Fibroblast of lung (primary cell): ENCODE measurements at regions not wholly inside any gene's neighbourhood (a gene's known extent, or its start where the extent isn't known, plus 50 kb on each side); places are given as distances from the start of the nearest gene placed in this dataset.

ENCODE experiments used
- CTCF ChIP-seq, 2 donors: IDR thresholded peaks in 1 of 2; conservative IDR thresholded peaks in 1 of 2; 1 replicate in 1 of 2; 2 replicates in 1 of 2; pipeline ENCODE4 v1.5.1; 2011 to 2012; ENCODE audit warnings: low read length in 2 of 2, control low read depth in 1 of 2, inconsistent platforms in 1 of 2, low read depth in 1 of 2, mild to moderate bottlenecking in 1 of 2
- EZH2 ChIP-seq: IDR thresholded peaks from 2 replicates; pipeline ENCODE4 v1.5.1; 2012; ENCODE audit warnings: low read length, control low read depth, mild to moderate bottlenecking; ENCODE audit errors: missing control alignments

- TF ChIP-seq EZH2 (no peak), CTCF (conservative IDR thresholded peaks at IDR 0.05 in 1 of 2, IDR thresholded peaks at IDR 0.05 in 1 of 2; ENCODE audit: low read depth in 1 of 2, low read length in 2 of 2) (no peak)
These were observed 1195.9 kb upstream of the CHAC2 start for GRCh38 chr2:52571380-52572347.
